SU-DHL-6 (cell line): ENCODE measurements at regions not wholly inside any gene's neighbourhood (a gene's known extent, or its start where the extent isn't known, plus 50 kb on each side); places are given as distances from the start of the nearest gene placed in this dataset.

Source experiments
- CTCF ChIP-seq: fragments of 200-600 bp; sonication (generic); IDR thresholded peaks from one replicate; pipeline ENCODE4 v1.5.1; 2017; ENCODE audit warnings: antibody characterized with exemption, mild to moderate bottlenecking, low read length, moderate library complexity; ENCODE audit not compliant: insufficient read depth, poor library complexity, severe bottlenecking
- EZH2phosphoT487 ChIP-seq: fragments of 200-600 bp; sonication (generic), shearing (Covaris generic); conservative IDR thresholded peaks from 2 replicates; pipeline ENCODE4 v1.6.1; 2018; ENCODE audit warnings: mild to moderate bottlenecking, antibody characterized with exemption, low read length, moderate library complexity, mixed read lengths

GRCh38 chr1:115462566-115463076 is 124.6 kb upstream of the NGF start:
- TF ChIP-seq EZH2phosphoT487, result no peak
- TF ChIP-seq CTCF, result no peak
